ENCODE measurements at regions not wholly inside any gene's neighbourhood (a gene's known extent, or its start where the extent isn't known, plus 50 kb on each side); places are given as distances from the start of the nearest gene placed in this dataset.

DNA sequence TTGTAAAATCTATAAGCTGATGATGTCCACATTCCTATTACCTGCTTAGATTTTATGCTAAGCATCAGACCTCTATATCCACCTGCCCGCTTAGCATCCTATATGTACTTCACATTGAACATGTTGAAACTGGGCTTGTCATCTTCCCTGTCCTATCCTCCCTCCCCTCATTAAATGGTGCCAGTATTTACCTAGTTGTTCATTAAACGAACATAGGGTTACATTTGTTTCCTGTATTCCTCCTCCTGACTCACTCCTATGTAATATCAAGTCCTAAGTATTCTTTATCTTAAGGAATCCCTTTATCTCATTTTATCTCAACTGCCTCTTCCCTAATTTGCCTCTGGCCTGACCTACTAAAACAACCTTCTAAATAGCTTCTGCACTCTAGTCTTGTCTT lies 177.8 kb upstream of the MEF2C start:
- TF ChIP-seq POLR2A (IDR thresholded peaks at IDR 0.05) = no peak
- TF ChIP-seq, protein P1, sequence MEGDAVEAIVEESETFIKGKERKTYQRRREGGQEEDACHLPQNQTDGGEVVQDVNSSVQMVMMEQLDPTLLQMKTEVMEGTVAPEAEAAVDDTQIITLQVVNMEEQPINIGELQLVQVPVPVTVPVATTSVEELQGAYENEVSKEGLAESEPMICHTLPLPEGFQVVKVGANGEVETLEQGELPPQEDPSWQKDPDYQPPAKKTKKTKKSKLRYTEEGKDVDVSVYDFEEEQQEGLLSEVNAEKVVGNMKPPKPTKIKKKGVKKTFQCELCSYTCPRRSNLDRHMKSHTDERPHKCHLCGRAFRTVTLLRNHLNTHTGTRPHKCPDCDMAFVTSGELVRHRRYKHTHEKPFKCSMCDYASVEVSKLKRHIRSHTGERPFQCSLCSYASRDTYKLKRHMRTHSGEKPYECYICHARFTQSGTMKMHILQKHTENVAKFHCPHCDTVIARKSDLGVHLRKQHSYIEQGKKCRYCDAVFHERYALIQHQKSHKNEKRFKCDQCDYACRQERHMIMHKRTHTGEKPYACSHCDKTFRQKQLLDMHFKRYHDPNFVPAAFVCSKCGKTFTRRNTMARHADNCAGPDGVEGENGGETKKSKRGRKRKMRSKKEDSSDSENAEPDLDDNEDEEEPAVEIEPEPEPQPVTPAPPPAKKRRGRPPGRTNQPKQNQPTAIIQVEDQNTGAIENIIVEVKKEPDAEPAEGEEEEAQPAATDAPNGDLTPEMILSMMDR (IDR thresholded peaks at IDR 0.05) = no peak
- TF ChIP-seq EP300 (IDR thresholded peaks at IDR 0.05) = no peak
- TF ChIP-seq POLR2AphosphoS5 (IDR thresholded peaks at IDR 0.05) = no peak
